CD4-positive, alpha-beta T cell (primary cell): ENCODE measurements at regions not wholly inside any gene's neighbourhood (a gene's known extent, or its start where the extent isn't known, plus 50 kb on each side); places are given as distances from the start of the nearest gene placed in this dataset.

Source experiments
- ATAC-seq: fragments of 200-7000 bp; cut with Tn5 transposase; one replicate; pipeline ENCODE4 v1.10.0; 2022; ENCODE audit warnings: mild to moderate bottlenecking; ENCODE audit not compliant: poor library complexity
- CTCF ChIA-PET: fragments of 350-600 bp; sonication (Branson Sonifier 250); formaldehyde crosslinking; loops from one replicate; lab custom pipeline; 2021; ENCODE audit warnings: antibody characterized with exemption, inconsistent platforms; lab: Charles Lee
- POLR2A ChIA-PET: fragments of 350-600 bp; sonication (Branson Sonifier 250); formaldehyde crosslinking; loops from one replicate; lab custom pipeline; 2021; ENCODE audit warnings: antibody characterized with exemption, inconsistent platforms; lab: Charles Lee
- DNase-seq, 14 experiments: peaks; one replicate each; pipeline ENCODE4 v3.0.0-alpha.2; 2013 to 2020; ENCODE audit warnings: mixed read lengths in 2 of 14
- H3K27ac ChIP-seq, 2 donors: one replicate each; pipeline versions ENCODE4 v1.5.1 to v1.7.0; 2013; ENCODE audit warnings: low read length in 2 of 2, low read depth in 1 of 2, mild to moderate bottlenecking in 1 of 2
- H3K27me3 ChIP-seq, 2 experiments: 1 replicate in 1 of 2; 2 replicates in 1 of 2; pipeline versions ENCODE4 v1.6.1 to v1.7.0; 2013; ENCODE audit warnings: low read length in 2 of 2, control low read depth in 1 of 2, mild to moderate bottlenecking in 1 of 2, moderate library complexity in 1 of 2; ENCODE audit not compliant: insufficient read depth in 2 of 2, control insufficient read depth in 1 of 2
- H3K36me3 ChIP-seq: one replicate; pipeline ENCODE4 v1.6.1; 2013; ENCODE audit warnings: low read length, control low read depth; ENCODE audit not compliant: insufficient read depth
- H3K4me1 ChIP-seq: one replicate; pipeline ENCODE4 v1.6.1; 2013; ENCODE audit warnings: low read length, control low read depth; ENCODE audit not compliant: insufficient read depth
- H3K4me3 ChIP-seq: one replicate; pipeline ENCODE4 v1.5.1; 2013; ENCODE audit warnings: mild to moderate bottlenecking, low read length, moderate library complexity
- H3K9me3 ChIP-seq, 2 experiments: 1 replicate in 1 of 2; 2 replicates in 1 of 2; pipeline versions ENCODE4 v1.6.1 to v1.7.0; 2013; ENCODE audit warnings: low read length in 2 of 2, mild to moderate bottlenecking in 2 of 2, control low read depth in 1 of 2, moderate library complexity in 1 of 2; ENCODE audit not compliant: control insufficient read depth in 1 of 2, insufficient read depth in 1 of 2
- H3K27ac Mint-ChIP-seq: one replicate; pipeline ENCODE4 v1.8.0; 2020; ENCODE audit warnings: mixed read lengths
- H3K27me3 Mint-ChIP-seq: one replicate; pipeline ENCODE4 v1.8.0; 2021; ENCODE audit warnings: mixed read lengths
- H3K36me3 Mint-ChIP-seq: one replicate; pipeline ENCODE4 v1.8.0; 2021; ENCODE audit warnings: low read depth, mixed read lengths
- H3K4me1 Mint-ChIP-seq: one replicate; pipeline ENCODE4 v1.8.0; 2021; ENCODE audit warnings: low read depth, mixed read lengths
- H3K4me3 Mint-ChIP-seq: one replicate; pipeline ENCODE4 v1.8.0; 2020; ENCODE audit warnings: mild to moderate bottlenecking, mixed read lengths
- H3K9me3 Mint-ChIP-seq: one replicate; pipeline ENCODE4 v1.8.0; 2020; ENCODE audit warnings: mixed read lengths
- intact Hi-C, 2 experiments: fragments of 100-400 bp; cut with DNase I in 1 of 2; cut with micrococcal nuclease in 1 of 2; formaldehyde crosslinking; loops; one replicate each; pipeline versions ENCODE4 v1.15.1 to v1.9.0; 2023 to 2025; cut with DNase I, micrococcal nuclease
- TF ChIP-seq, protein P1 (sequence below): fragments of 200-600 bp; IDR thresholded peaks from one replicate; pipeline ENCODE4 v1.8.0; 2022; ENCODE audit warnings: antibody characterized with exemption, mild to moderate bottlenecking

DNA sequence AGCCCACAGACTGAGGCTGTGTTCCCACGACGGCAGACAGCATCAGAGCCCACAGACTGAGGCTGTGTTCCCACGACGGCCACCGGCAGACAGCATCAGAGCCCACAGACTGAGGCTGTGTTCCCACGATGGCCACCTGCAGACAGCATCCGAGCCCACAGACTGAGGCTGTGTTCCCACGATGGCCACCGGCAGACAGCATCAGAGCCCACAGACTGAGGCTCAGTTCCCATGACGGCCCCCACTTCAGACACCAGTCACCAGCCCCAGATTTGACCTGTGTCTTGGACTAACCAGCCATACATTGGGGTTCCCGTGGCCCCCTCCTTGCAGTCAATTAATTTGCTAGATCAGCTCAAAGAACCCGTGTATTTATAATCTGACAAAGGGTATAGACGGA lies 57.8 kb upstream of the SNTG2 start:
- ChIA-PET CTCF (no interaction called here), POLR2A (no interaction called here)
- H3K4me3 ChIP-seq, result no peak overlapping the region
- Mint-ChIP-seq H3K27me3 (peaks cover 32% of the 10 kb centered on the region), H3K4me1 (no peaks in the 10 kb centered on the region), H3K9me3 (peaks cover 15% of the 10 kb centered on the region), H3K36me3 (no peaks in the 10 kb centered on the region), H3K4me3 (no peak overlapping the region), H3K27ac (no peak overlapping the region)
- TF ChIP-seq, protein P1, sequence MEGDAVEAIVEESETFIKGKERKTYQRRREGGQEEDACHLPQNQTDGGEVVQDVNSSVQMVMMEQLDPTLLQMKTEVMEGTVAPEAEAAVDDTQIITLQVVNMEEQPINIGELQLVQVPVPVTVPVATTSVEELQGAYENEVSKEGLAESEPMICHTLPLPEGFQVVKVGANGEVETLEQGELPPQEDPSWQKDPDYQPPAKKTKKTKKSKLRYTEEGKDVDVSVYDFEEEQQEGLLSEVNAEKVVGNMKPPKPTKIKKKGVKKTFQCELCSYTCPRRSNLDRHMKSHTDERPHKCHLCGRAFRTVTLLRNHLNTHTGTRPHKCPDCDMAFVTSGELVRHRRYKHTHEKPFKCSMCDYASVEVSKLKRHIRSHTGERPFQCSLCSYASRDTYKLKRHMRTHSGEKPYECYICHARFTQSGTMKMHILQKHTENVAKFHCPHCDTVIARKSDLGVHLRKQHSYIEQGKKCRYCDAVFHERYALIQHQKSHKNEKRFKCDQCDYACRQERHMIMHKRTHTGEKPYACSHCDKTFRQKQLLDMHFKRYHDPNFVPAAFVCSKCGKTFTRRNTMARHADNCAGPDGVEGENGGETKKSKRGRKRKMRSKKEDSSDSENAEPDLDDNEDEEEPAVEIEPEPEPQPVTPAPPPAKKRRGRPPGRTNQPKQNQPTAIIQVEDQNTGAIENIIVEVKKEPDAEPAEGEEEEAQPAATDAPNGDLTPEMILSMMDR, result no peak
- no peak for ATAC-seq
- H3K9me3 ChIP-seq, result peaks cover 9 to 25% of the 10 kb centered on the region in 2 experiments
- peaks cover 4% of the 10 kb centered on the region for H3K4me1 ChIP-seq
- peaks cover 0 to 7% of the 10 kb centered on the region in 2 experiments for H3K27me3 ChIP-seq
- intact Hi-C loops, result no loop called here
- H3K27ac ChIP-seq, result no peak overlapping the region
- no peaks in the 10 kb centered on the region for H3K36me3 ChIP-seq
- no peak for DNase-seq

DNA sequence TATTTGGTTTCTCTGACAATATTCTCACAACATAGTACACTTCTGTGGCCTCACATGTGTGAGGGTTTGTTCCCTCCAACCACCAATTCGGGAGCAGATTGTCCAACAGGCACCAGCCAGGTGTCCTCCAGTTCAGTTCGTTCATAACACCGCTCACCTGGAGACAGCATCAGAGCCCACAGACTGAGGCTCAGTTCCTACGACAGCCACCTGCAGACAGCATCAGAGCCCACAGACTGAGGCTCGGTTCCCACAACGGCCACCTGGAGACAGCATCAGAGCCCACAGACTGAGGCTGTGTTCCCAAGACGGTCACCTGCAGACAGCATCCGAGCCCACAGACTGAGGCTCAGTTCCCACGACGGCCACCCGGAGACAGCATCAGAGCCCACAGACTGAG lies 58.2 kb upstream of the SNTG2 start:
- Mint-ChIP-seq H3K4me3 (no peak overlapping the region), H3K9me3 (peaks cover 11% of the 10 kb centered on the region), H3K27me3 (peaks cover 37% of the 10 kb centered on the region), H3K4me1 (no peaks in the 10 kb centered on the region), H3K36me3 (no peaks in the 10 kb centered on the region), H3K27ac (no peak overlapping the region)
- no peak for ATAC-seq
- Histone ChIP-seq H3K4me3 (no peak overlapping the region), H3K9me3 (peaks cover 9 to 25% of the 10 kb centered on the region in 2 experiments), H3K27ac (no peak overlapping the region), H3K4me1 (peaks cover 4% of the 10 kb centered on the region), H3K36me3 (no peaks in the 10 kb centered on the region), H3K27me3 (peaks cover 0 to 7% of the 10 kb centered on the region in 2 experiments)
- ChIA-PET CTCF (no interaction called here), POLR2A (no interaction called here)
- TF ChIP-seq, protein P1, result no peak
- no peak for DNase-seq
- intact Hi-C loops, result no loop called here

DNA sequence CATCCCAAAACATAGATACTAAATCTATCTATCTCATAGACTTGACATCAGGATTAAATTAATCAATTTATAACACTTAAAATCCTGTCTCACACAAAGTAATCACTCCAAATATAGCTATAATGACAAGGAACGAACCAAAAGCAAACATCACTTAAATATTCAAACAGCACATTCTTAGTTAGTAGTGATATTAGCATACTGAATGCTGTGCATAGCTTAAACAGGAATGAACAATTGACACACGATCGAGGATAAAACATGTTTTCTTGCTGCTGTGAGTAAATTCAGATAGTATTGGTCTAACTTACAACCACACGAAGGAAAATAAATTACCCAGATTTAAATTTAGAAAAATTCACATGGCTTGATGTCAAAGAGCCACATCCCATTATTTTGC lies 58.9 kb upstream of the SNTG2 start:
- Histone ChIP-seq H3K27ac (no peak overlapping the region), H3K4me3 (no peak overlapping the region), H3K27me3 (peaks cover 0 to 7% of the 10 kb centered on the region in 2 experiments), H3K36me3 (no peaks in the 10 kb centered on the region), H3K4me1 (peaks cover 4% of the 10 kb centered on the region), H3K9me3 (peaks cover 4 to 18% of the 10 kb centered on the region in 2 experiments)
- intact Hi-C loops, result no loop called here
- peaks cover 38% of the 10 kb centered on the region for H3K27me3 Mint-ChIP-seq
- no peak for ATAC-seq
- H3K4me3 Mint-ChIP-seq, result no peak overlapping the region
- H3K36me3 Mint-ChIP-seq, result no peaks in the 10 kb centered on the region
- H3K27ac Mint-ChIP-seq, result no peak overlapping the region
- H3K9me3 Mint-ChIP-seq, result peaks cover 11% of the 10 kb centered on the region
- DNase-seq, result no peak
- ChIA-PET POLR2A (no interaction called here), CTCF (no interaction called here)
- TF ChIP-seq, protein P1, result no peak
- no peaks in the 10 kb centered on the region for H3K4me1 Mint-ChIP-seq
